ENCODE measurements at regions not wholly inside any gene's neighbourhood (a gene's known extent, or its start where the extent isn't known, plus 50 kb on each side); places are given as distances from the start of the nearest gene placed in this dataset.

GRCh38 chr15:87123676-87124382 is 1044.2 kb downstream of the AGBL1 start:
- no peak for ATAC-seq
- TF ChIP-seq ZNF565 (CRISPR knock-in tag; conservative IDR thresholded peaks at IDR 0.05; ENCODE audit: low read depth) (no peak), SNAI2 (CRISPR knock-in tag; IDR thresholded peaks at IDR 0.05) (no peak), ISL1 (CRISPR knock-in tag; IDR thresholded peaks at IDR 0.05) (no peak), CSDC2 (CRISPR knock-in tag; IDR thresholded peaks at IDR 0.05) (no peak), ESRRG (CRISPR knock-in tag; IDR thresholded peaks at IDR 0.05) (no peak)

- ATAC-seq = no peak
- no peak for TF ChIP-seq PATZ1 (CRISPR knock-in tag; IDR thresholded peaks at IDR 0.05; ENCODE audit: borderline replicate concordance)
- TF ChIP-seq RARB (CRISPR knock-in tag; IDR thresholded peaks at IDR 0.05) = no peak
- TF ChIP-seq ARNTL (CRISPR knock-in tag; IDR thresholded peaks at IDR 0.05; ENCODE audit: borderline replicate concordance, low read depth) = no peak
- no peak for TF ChIP-seq ISL1 (CRISPR knock-in tag; IDR thresholded peaks at IDR 0.05)
- no peak for TF ChIP-seq ZNF70 (CRISPR knock-in tag; IDR thresholded peaks at IDR 0.05)
- TF ChIP-seq CSDC2 (CRISPR knock-in tag; IDR thresholded peaks at IDR 0.05) = no peak
- no peak for TF ChIP-seq OSR1 (CRISPR knock-in tag; IDR thresholded peaks at IDR 0.05)
- TF ChIP-seq CSRNP3 (CRISPR knock-in tag; IDR thresholded peaks at IDR 0.05) = no peak
Observed at GRCh38 chr15:87121336-87121735, 1041.7 kb downstream of the AGBL1 start.

- no peak for TF ChIP-seq TOX (CRISPR knock-in tag; IDR thresholded peaks at IDR 0.05; ENCODE audit: borderline replicate concordance)
- TF ChIP-seq PPARA (CRISPR knock-in tag; IDR thresholded peaks at IDR 0.05; ENCODE audit: borderline replicate concordance) = no peak
- no peak for TF ChIP-seq SNAI2 (CRISPR knock-in tag; IDR thresholded peaks at IDR 0.05)
- TF ChIP-seq CSDC2 (CRISPR knock-in tag; IDR thresholded peaks at IDR 0.05) = no peak
- no peak for ATAC-seq
Observed at GRCh38 chr15:87120555-87120954, 1040.9 kb downstream of the AGBL1 start.

- ATAC-seq = no peak
Observed at GRCh38 chr15:87118846-87119245, 1039.2 kb downstream of the AGBL1 start.

More at GRCh38 chr15:87118846-87119245, 1039.2 kb downstream of the AGBL1 start:
- TF ChIP-seq CREB5 (CRISPR knock-in tag; IDR thresholded peaks at IDR 0.05; ENCODE audit: low read depth) = no peak
- no peak for TF ChIP-seq SNAI2 (CRISPR knock-in tag; IDR thresholded peaks at IDR 0.05)
- no peak for TF ChIP-seq ESRRG (CRISPR knock-in tag; IDR thresholded peaks at IDR 0.05)
- TF ChIP-seq CSDC2 (CRISPR knock-in tag; IDR thresholded peaks at IDR 0.05) = no peak
- no peak for TF ChIP-seq ZFP3 (CRISPR knock-in tag; IDR thresholded peaks at IDR 0.05)
- no peak for TF ChIP-seq POU6F1 (CRISPR knock-in tag; IDR thresholded peaks at IDR 0.05; ENCODE audit: borderline replicate concordance, low read depth)
- no peak for TF ChIP-seq ZNF70 (CRISPR knock-in tag; IDR thresholded peaks at IDR 0.05)
- no peak for TF ChIP-seq TSHZ2 (CRISPR knock-in tag; IDR thresholded peaks at IDR 0.05)
- TF ChIP-seq ZFP30 (CRISPR knock-in tag; IDR thresholded peaks at IDR 0.05) = no peak
- TF ChIP-seq ZNF565 (CRISPR knock-in tag; conservative IDR thresholded peaks at IDR 0.05; ENCODE audit: low read depth) = no peak
- TF ChIP-seq GLIS3 (CRISPR knock-in tag; IDR thresholded peaks at IDR 0.05) = no peak
- no peak for TF ChIP-seq TOX (CRISPR knock-in tag; IDR thresholded peaks at IDR 0.05; ENCODE audit: borderline replicate concordance)
- TF ChIP-seq BACH2 (CRISPR knock-in tag; IDR thresholded peaks at IDR 0.05; ENCODE audit: borderline replicate concordance) = no peak
- no peak for TF ChIP-seq PPARA (CRISPR knock-in tag; IDR thresholded peaks at IDR 0.05; ENCODE audit: borderline replicate concordance)
- TF ChIP-seq RARB (CRISPR knock-in tag; IDR thresholded peaks at IDR 0.05) = no peak
- no peak for TF ChIP-seq ZC3H10 (CRISPR knock-in tag; IDR thresholded peaks at IDR 0.05)

Data from SK-N-SH treated with all-trans-retinoic acid at 6 μM for 48 hours (cell line).